ENCODE measurements at regions not wholly inside any gene's neighbourhood (a gene's known extent, or its start where the extent isn't known, plus 50 kb on each side); places are given as distances from the start of the nearest gene placed in this dataset.
A peak's percentile ranks its signal among the peaks of the same experiment; 100 is the strongest.

DNA sequence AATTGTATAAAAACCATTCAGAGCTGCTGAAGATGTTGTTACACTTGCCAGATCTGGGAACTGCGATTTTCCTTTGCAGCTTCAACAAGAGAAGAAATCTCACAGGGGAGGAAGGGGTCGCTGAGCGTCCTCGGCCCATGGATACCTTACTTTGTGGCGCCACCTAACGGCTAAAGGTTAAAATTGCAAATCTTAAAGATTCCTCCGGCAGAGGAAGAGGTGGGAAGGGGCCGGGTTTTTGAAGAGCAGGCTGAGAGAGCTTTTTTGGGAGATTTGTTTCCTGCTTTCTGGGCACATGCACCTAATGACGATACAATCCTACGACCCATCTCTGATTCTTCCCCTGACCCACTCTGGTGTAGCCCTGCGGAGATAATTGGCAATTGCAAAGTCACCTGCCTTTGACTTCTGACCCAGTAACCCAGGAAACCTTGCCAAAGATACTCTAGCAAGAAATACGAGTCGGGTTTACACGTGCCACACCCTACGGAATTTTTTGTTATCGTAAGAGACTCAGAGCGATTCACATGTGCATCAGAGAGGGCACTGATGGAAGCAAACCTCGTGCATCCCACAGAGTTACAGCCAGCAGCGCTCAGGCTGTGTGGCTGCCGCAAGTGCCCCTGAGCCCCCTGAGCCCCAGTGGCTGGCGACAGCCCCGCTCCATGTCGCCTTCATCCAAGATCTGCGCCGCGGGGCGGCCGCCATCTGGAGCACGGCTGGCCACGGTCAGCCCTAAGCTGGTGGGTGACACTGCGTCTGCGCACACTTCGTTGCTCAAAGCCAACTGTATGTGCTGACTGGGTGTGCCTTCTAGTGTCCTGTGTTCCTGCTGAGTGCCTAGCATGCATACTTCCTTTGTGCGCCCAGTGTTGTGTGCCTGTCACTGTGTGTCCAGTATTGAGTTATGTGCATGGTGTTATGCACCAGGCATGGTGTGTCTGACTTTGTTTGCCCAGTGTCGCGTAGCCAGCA is 55.2 kb upstream of the CHRNA7 start:
- in situ Hi-C loops (cut with MboI) (no loop called here), intact Hi-C loops (cut with micrococcal nuclease; ENCODE audit: unreplicated experiment) (loop anchor here (5.0 to 10.0 kb wide), 3 partner anchors 130 to 478 kb away; no protein-coding TSS in a partner anchor)
- no peaks in the 10 kb centered on the region for H3K79me2 ChIP-seq (ENCODE audit: control insufficient read depth, insufficient read depth, low read length)
- FAIRE-seq (peak; percentile 74), DNase-seq (ENCODE audit: low read depth, low spot score) (no peak), ATAC-seq (peak; percentile 64)
- H3K4me1 ChIP-seq (ENCODE audit: control insufficient read depth, insufficient read depth, low read length) = no peaks in the 10 kb centered on the region
- ChIA-PET SMC1A (ENCODE audit: uncharacterized antibody, unreplicated experiment) (no interaction called here), RAD21 (ENCODE audit: unreplicated experiment) (no interaction called here), POLR2A (no interaction called here), CTCF (interaction anchor here (0.8 to 1.7 kb wide), 4 partner anchors 8 to 482 kb away, joined by 3 to 5 read pairs (median 3); no protein-coding TSS in a partner anchor)
- no peak overlapping the region for H3K4me3 ChIP-seq
- no peak for TF ChIP-seq TAF1 (IDR thresholded peaks at IDR 0.05; ENCODE audit: borderline replicate concordance, low read depth, low read length)
- TF ChIP-seq, protein P1, sequence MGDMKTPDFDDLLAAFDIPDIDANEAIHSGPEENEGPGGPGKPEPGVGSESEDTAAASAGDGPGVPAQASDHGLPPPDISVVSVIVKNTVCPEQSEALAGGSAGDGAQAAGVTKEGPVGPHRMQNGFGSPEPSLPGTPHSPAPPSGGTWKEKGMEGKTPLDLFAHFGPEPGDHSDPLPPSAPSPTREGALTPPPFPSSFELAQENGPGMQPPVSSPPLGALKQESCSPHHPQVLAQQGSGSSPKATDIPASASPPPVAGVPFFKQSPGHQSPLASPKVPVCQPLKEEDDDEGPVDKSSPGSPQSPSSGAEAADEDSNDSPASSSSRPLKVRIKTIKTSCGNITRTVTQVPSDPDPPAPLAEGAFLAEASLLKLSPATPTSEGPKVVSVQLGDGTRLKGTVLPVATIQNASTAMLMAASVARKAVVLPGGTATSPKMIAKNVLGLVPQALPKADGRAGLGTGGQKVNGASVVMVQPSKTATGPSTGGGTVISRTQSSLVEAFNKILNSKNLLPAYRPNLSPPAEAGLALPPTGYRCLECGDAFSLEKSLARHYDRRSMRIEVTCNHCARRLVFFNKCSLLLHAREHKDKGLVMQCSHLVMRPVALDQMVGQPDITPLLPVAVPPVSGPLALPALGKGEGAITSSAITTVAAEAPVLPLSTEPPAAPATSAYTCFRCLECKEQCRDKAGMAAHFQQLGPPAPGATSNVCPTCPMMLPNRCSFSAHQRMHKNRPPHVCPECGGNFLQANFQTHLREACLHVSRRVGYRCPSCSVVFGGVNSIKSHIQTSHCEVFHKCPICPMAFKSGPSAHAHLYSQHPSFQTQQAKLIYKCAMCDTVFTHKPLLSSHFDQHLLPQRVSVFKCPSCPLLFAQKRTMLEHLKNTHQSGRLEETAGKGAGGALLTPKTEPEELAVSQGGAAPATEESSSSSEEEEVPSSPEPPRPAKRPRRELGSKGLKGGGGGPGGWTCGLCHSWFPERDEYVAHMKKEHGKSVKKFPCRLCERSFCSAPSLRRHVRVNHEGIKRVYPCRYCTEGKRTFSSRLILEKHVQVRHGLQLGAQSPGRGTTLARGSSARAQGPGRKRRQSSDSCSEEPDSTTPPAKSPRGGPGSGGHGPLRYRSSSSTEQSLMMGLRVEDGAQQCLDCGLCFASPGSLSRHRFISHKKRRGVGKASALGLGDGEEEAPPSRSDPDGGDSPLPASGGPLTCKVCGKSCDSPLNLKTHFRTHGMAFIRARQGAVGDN (IDR thresholded peaks at IDR 0.05) = no peak
- no peak for TF ChIP-seq EED (IDR thresholded peaks at IDR 0.05; ENCODE audit: low read depth)
- TF ChIP-seq, protein P2, sequence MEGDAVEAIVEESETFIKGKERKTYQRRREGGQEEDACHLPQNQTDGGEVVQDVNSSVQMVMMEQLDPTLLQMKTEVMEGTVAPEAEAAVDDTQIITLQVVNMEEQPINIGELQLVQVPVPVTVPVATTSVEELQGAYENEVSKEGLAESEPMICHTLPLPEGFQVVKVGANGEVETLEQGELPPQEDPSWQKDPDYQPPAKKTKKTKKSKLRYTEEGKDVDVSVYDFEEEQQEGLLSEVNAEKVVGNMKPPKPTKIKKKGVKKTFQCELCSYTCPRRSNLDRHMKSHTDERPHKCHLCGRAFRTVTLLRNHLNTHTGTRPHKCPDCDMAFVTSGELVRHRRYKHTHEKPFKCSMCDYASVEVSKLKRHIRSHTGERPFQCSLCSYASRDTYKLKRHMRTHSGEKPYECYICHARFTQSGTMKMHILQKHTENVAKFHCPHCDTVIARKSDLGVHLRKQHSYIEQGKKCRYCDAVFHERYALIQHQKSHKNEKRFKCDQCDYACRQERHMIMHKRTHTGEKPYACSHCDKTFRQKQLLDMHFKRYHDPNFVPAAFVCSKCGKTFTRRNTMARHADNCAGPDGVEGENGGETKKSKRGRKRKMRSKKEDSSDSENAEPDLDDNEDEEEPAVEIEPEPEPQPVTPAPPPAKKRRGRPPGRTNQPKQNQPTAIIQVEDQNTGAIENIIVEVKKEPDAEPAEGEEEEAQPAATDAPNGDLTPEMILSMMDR (IDR thresholded peaks at IDR 0.05 in 2 of 3, conservative IDR thresholded peaks at IDR 0.05 in 1 of 3; ENCODE audit: control insufficient read depth in 2 of 3, extremely low read depth in 1 of 3, insufficient read depth in 1 of 3, low read depth in 3 of 3, low read length in 3 of 3) = peak; percentile 52 to 69 (median 63); a peak in 5 of 6 replicates
- no peak for TF ChIP-seq PML (IDR thresholded peaks at IDR 0.05; ENCODE audit: low read length)
- TF ChIP-seq BRCA1 (IDR thresholded peaks at IDR 0.05; ENCODE audit: low read depth, low read length) = no peak
- peak; percentile 34; the same call in 1 of the 2 replicates for TF ChIP-seq SMC3 (IDR thresholded peaks at IDR 0.05; ENCODE audit: borderline replicate concordance, low read length)
- TF ChIP-seq RAD21 (IDR thresholded peaks at IDR 0.05; ENCODE audit: insufficient read depth, low read depth, low read length) = peak; percentile 71
- no peaks in the 10 kb centered on the region for H4K20me1 ChIP-seq (ENCODE audit: control insufficient read depth, insufficient read depth)
- no TSS peak for BruUV-seq (replicated peaks)
- no peaks in the 10 kb centered on the region for H3K9me3 ChIP-seq (replicated peaks; ENCODE audit: control insufficient read depth, insufficient read depth, low read length)
- H2AFZ ChIP-seq (ENCODE audit: control insufficient read depth, low read depth, low read length) = no peak overlapping the region
- no peaks in the 10 kb centered on the region for H3K36me3 ChIP-seq (ENCODE audit: control insufficient read depth in 2 of 2, insufficient read depth in 2 of 2, low read length in 1 of 2)
- WGBS (ENCODE audit: insufficient coverage, insufficient replicate concordance, low lambda C conversion rate, missing lambda C conversion rate) = 19% methylated on average over 36 of the region's 36 CpGs
- no peak overlapping the region for H3K4me2 ChIP-seq (ENCODE audit: control insufficient read depth, insufficient read depth)
- no peak overlapping the region for H3K27ac ChIP-seq (ENCODE audit: control insufficient read depth, insufficient read depth)
- no peak overlapping the region for H3K9ac ChIP-seq (ENCODE audit: control insufficient read depth, insufficient read depth, low read length)
- H3K27me3 ChIP-seq (replicated peaks in 1 of 2; ENCODE audit: control insufficient read depth in 2 of 2, insufficient read depth in 2 of 2, low read length in 1 of 2) = no peaks in the 10 kb centered on the region

Data from GM12878 (cell line).